ENCODE measurements at regions not wholly inside any gene's neighbourhood (a gene's known extent, or its start where the extent isn't known, plus 50 kb on each side); places are given as distances from the start of the nearest gene placed in this dataset.

DNA sequence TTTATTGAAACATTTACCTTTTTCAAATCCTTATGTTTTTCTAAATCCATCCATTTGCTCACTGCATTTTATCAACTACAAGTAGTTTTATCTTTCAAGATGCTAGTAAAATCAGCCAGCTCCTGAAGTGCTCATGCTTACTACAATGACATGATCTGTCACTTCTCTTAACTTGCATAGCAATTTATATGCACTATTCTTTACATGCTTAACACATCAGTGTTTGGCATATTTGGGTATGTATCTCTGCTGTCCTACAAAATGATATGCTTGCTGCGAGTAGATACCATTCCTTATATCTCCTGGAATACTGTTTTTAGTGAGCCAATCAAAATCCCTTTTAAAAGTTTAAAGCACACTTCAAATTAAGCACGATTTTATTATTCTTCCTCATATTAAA lies 2726.8 kb downstream of the PCDH7 start (continued):
- TF ChIP-seq, protein P1, sequence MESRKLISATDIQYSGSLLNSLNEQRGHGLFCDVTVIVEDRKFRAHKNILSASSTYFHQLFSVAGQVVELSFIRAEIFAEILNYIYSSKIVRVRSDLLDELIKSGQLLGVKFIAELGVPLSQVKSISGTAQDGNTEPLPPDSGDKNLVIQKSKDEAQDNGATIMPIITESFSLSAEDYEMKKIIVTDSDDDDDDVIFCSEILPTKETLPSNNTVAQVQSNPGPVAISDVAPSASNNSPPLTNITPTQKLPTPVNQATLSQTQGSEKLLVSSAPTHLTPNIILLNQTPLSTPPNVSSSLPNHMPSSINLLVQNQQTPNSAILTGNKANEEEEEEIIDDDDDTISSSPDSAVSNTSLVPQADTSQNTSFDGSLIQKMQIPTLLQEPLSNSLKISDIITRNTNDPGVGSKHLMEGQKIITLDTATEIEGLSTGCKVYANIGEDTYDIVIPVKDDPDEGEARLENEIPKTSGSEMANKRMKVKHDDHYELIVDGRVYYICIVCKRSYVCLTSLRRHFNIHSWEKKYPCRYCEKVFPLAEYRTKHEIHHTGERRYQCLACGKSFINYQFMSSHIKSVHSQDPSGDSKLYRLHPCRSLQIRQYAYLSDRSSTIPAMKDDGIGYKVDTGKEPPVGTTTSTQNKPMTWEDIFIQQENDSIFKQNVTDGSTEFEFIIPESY (IDR thresholded peaks at IDR 0.05; ENCODE audit: extremely low read depth, insufficient replicate concordance, low read length), result no peak
- TF ChIP-seq SIN3A (IDR thresholded peaks at IDR 0.05; ENCODE audit: low read depth), result no peak
- TF ChIP-seq FOSL1 (IDR thresholded peaks at IDR 0.05; ENCODE audit: low read depth), result no peak
- no peak for TF ChIP-seq EZH2phosphoT487 (IDR thresholded peaks at IDR 0.05; ENCODE audit: borderline replicate concordance)
- no peak for TF ChIP-seq EGR1 (IDR thresholded peaks at IDR 0.05; ENCODE audit: low read depth)
- TF ChIP-seq, protein P2, sequence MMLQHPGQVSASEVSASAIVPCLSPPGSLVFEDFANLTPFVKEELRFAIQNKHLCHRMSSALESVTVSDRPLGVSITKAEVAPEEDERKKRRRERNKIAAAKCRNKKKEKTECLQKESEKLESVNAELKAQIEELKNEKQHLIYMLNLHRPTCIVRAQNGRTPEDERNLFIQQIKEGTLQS (IDR thresholded peaks at IDR 0.05), result no peak

DNA sequence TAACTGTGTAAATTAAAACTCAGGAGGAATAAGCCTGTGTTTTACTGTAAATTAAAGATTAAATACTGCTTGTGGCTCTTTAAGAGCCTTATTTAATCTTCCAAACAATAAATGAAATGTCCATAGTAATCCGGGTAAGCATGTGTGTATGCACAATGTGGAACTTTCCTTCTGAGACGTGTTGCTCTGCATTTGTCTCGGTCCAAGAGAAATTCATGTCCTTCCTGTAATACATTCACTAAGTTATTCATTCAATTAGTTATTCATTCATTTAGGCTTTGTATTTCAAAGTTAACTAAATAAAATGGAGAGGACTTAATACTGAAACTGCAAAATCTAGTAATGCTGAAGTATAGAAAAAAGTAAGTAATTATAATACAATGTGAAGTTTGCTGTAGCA lies 2728.8 kb downstream of the PCDH7 start:
- Histone ChIP-seq H3K4me1 (ENCODE audit: control insufficient read depth in 1 of 2, insufficient read depth in 2 of 2, low read length in 2 of 2) (no peaks in the 10 kb centered on the region), H4K20me1 (ENCODE audit: insufficient read depth) (no peaks in the 10 kb centered on the region), H3K4me3 (replicated peaks in 1 of 2; ENCODE audit: low read depth in 1 of 2, low read length in 2 of 2) (no peak overlapping the region), H3K4me2 (ENCODE audit: low read length) (no peak overlapping the region), H3K9me3 (ENCODE audit: control insufficient read depth in 1 of 2, insufficient read depth in 1 of 2, low read depth in 1 of 2, low read length in 2 of 2) (no peaks in the 10 kb centered on the region), H2AFZ (ENCODE audit: low read depth, low read length, poor library complexity, severe bottlenecking) (no peak overlapping the region), H3K36me3 (ENCODE audit: control insufficient read depth in 1 of 2, insufficient read depth in 2 of 2, low read length in 2 of 2) (no peaks in the 10 kb centered on the region), H3K79me2 (ENCODE audit: insufficient read depth, low read length) (no peaks in the 10 kb centered on the region), H3K9me2 (ENCODE audit: insufficient read depth) (no peaks in the 10 kb centered on the region), H3K27ac (ENCODE audit: low read depth, low read length) (no peak overlapping the region), H3K27me3 (ENCODE audit: insufficient read depth, low read length) (no peaks in the 10 kb centered on the region), H3K9ac (ENCODE audit: low read length) (no peak overlapping the region)
- ATAC-seq, result no peak
- ChIA-PET CTCF (no interaction called here), RAD21 (ENCODE audit: low non-redundant PET in 1 of 2, low total read pairs in 2 of 2, uncharacterized antibody in 2 of 2, unreplicated experiment in 2 of 2) (no interaction called here), POLR2A (no interaction called here)
- no peak for DNase-seq (ENCODE audit: low read depth, low spot score)
- TF ChIP-seq SP1 (IDR thresholded peaks at IDR 0.05; ENCODE audit: low read depth), result no peak
- no peak for TF ChIP-seq ZNF274 (IDR thresholded peaks at IDR 0.05; ENCODE audit: low read depth, low read length)
- TF ChIP-seq, protein P3, sequence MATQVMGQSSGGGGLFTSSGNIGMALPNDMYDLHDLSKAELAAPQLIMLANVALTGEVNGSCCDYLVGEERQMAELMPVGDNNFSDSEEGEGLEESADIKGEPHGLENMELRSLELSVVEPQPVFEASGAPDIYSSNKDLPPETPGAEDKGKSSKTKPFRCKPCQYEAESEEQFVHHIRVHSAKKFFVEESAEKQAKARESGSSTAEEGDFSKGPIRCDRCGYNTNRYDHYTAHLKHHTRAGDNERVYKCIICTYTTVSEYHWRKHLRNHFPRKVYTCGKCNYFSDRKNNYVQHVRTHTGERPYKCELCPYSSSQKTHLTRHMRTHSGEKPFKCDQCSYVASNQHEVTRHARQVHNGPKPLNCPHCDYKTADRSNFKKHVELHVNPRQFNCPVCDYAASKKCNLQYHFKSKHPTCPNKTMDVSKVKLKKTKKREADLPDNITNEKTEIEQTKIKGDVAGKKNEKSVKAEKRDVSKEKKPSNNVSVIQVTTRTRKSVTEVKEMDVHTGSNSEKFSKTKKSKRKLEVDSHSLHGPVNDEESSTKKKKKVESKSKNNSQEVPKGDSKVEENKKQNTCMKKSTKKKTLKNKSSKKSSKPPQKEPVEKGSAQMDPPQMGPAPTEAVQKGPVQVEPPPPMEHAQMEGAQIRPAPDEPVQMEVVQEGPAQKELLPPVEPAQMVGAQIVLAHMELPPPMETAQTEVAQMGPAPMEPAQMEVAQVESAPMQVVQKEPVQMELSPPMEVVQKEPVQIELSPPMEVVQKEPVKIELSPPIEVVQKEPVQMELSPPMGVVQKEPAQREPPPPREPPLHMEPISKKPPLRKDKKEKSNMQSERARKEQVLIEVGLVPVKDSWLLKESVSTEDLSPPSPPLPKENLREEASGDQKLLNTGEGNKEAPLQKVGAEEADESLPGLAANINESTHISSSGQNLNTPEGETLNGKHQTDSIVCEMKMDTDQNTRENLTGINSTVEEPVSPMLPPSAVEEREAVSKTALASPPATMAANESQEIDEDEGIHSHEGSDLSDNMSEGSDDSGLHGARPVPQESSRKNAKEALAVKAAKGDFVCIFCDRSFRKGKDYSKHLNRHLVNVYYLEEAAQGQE (IDR thresholded peaks at IDR 0.05; ENCODE audit: low read depth), result no peak
- no peak for TF ChIP-seq YY1 (IDR thresholded peaks at IDR 0.05; ENCODE audit: extremely low read depth, insufficient replicate concordance, low read depth, low read length)
- no peak for TF ChIP-seq POLR2AphosphoS5 (IDR thresholded peaks at IDR 0.05; ENCODE audit: low read depth, low read length)
- intact Hi-C loops (cut with micrococcal nuclease), result no loop called here
- BruUV-seq (replicated peaks), result no TSS peak

Measured in HCT116 (cell line).